Glutamatergic neuron (in vitro differentiated cells): ENCODE measurements at regions not wholly inside any gene's neighbourhood (a gene's known extent, or its start where the extent isn't known, plus 50 kb on each side); places are given as distances from the start of the nearest gene placed in this dataset.

Experiments
- DNase-seq: peaks from one replicate; pipeline ENCODE4 v3.0.0; 2022
- H3K27ac Mint-ChIP-seq: one replicate; pipeline ENCODE4 v1.8.0; 2020; ENCODE audit warnings: mild to moderate bottlenecking, mixed read lengths, inconsistent platforms; ENCODE audit not compliant: unreplicated experiment
- H3K27me3 Mint-ChIP-seq: one replicate; pipeline ENCODE4 v1.8.0; 2020; ENCODE audit warnings: mild to moderate bottlenecking, moderate library complexity, mixed read lengths, inconsistent platforms; ENCODE audit not compliant: unreplicated experiment
- H3K36me3 Mint-ChIP-seq: one replicate; pipeline ENCODE4 v1.8.0; 2020; ENCODE audit warnings: mild to moderate bottlenecking, mixed read lengths, inconsistent platforms; ENCODE audit not compliant: unreplicated experiment
- H3K4me1 Mint-ChIP-seq: one replicate; pipeline ENCODE4 v1.8.0; 2020; ENCODE audit warnings: mild to moderate bottlenecking, low read depth, mixed read lengths, inconsistent platforms; ENCODE audit not compliant: unreplicated experiment
- H3K4me3 Mint-ChIP-seq: one replicate; pipeline ENCODE4 v1.8.0; 2020; ENCODE audit warnings: mild to moderate bottlenecking, mixed read lengths, inconsistent platforms; ENCODE audit not compliant: unreplicated experiment
- H3K9me3 Mint-ChIP-seq: one replicate; pipeline ENCODE4 v1.8.0; 2020; ENCODE audit warnings: mild to moderate bottlenecking, moderate library complexity, mixed read lengths, inconsistent platforms; ENCODE audit not compliant: unreplicated experiment
- TF ChIP-seq, protein P1 (sequence below): fragments of 200-600 bp; sonication (generic); IDR thresholded peaks from one replicate; pipeline ENCODE4 v1.5.0; 2021; ENCODE audit not compliant: partially characterized antibody, unreplicated experiment

DNA sequence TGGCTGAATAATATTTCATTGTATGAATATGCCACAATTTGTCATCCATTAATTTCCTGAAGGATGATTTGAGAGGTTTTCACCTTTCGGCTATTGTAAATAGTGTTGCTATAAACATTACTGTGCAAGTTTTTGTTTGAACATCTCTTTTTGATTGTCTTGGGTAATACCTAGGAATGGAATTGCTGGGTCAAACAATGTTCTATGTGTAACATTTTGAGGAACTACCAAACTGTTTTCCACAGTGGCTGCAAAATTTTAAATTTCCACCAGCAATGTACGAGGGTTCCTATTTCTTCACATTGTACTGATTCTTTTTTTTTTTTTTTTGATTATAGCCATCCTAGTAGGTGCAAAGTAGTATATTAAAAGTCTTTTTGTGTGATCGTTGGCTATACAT, 63.8 kb upstream of the ANKH start:
- DNase-seq: no peak
- no peak overlapping the region for H3K27ac Mint-ChIP-seq
- H3K27me3 Mint-ChIP-seq: no peaks in the 10 kb centered on the region
- H3K4me1 Mint-ChIP-seq: no peaks in the 10 kb centered on the region
- H3K36me3 Mint-ChIP-seq: no peaks in the 10 kb centered on the region
- TF ChIP-seq, protein P1, sequence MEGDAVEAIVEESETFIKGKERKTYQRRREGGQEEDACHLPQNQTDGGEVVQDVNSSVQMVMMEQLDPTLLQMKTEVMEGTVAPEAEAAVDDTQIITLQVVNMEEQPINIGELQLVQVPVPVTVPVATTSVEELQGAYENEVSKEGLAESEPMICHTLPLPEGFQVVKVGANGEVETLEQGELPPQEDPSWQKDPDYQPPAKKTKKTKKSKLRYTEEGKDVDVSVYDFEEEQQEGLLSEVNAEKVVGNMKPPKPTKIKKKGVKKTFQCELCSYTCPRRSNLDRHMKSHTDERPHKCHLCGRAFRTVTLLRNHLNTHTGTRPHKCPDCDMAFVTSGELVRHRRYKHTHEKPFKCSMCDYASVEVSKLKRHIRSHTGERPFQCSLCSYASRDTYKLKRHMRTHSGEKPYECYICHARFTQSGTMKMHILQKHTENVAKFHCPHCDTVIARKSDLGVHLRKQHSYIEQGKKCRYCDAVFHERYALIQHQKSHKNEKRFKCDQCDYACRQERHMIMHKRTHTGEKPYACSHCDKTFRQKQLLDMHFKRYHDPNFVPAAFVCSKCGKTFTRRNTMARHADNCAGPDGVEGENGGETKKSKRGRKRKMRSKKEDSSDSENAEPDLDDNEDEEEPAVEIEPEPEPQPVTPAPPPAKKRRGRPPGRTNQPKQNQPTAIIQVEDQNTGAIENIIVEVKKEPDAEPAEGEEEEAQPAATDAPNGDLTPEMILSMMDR: no peak
- H3K9me3 Mint-ChIP-seq: no peaks in the 10 kb centered on the region
- no peak overlapping the region for H3K4me3 Mint-ChIP-seq

DNA sequence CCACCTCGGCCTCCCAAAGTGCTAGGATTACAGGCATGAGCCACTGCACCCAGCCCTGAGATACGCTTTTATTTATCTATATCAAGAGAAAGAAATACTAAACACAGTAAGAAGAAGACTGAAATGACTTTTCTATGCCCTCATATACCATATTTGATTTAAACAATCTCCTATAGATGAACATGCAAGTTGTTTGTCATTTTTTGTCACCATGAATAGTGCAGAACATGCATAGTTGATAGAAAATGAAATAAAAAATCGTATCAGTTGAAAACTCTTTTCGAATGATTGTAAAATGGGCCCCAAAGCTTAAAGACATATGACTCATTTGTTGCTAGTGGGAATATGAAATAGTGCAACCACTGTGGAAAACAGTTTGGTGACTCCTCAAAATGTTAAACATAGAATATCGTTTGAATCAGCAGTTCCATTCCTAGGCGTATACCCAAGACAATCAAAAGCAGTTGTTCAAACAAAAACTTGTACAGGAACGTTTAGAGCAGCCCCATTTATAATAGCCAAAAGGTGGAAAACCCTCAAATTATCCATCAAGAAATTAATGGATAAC, 61.4 kb upstream of the ANKH start:
- Mint-ChIP-seq H3K4me3 (no peak overlapping the region), H3K27ac (no peak overlapping the region), H3K27me3 (no peaks in the 10 kb centered on the region), H3K4me1 (no peaks in the 10 kb centered on the region), H3K36me3 (no peaks in the 10 kb centered on the region), H3K9me3 (no peaks in the 10 kb centered on the region)
- DNase-seq: no peak
- TF ChIP-seq, protein P1: no peak

DNA sequence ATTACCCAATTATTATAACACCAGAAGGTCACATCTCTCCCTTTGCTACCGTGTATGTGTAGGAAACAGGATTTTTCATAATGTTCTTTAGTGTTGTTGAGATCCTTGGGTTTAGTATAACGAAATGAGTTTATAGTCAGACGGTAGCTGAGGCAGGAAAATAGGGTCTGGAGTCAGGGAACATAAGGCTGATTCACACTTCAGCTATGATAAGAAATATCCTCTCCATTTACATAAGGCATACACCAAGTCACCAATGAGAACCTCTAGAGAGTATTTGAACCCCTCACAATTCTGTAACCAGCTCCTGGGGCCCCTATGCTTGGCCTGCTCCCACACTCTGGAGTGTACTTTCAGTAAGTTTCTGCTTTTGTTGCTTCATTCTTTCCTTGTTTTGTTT, 58.9 kb upstream of the ANKH start:
- Mint-ChIP-seq H3K27ac (no peak overlapping the region), H3K9me3 (no peaks in the 10 kb centered on the region), H3K4me1 (no peaks in the 10 kb centered on the region), H3K27me3 (no peaks in the 10 kb centered on the region), H3K4me3 (no peak overlapping the region), H3K36me3 (no peaks in the 10 kb centered on the region)
- TF ChIP-seq, protein P1: no peak
- no peak for DNase-seq

DNA sequence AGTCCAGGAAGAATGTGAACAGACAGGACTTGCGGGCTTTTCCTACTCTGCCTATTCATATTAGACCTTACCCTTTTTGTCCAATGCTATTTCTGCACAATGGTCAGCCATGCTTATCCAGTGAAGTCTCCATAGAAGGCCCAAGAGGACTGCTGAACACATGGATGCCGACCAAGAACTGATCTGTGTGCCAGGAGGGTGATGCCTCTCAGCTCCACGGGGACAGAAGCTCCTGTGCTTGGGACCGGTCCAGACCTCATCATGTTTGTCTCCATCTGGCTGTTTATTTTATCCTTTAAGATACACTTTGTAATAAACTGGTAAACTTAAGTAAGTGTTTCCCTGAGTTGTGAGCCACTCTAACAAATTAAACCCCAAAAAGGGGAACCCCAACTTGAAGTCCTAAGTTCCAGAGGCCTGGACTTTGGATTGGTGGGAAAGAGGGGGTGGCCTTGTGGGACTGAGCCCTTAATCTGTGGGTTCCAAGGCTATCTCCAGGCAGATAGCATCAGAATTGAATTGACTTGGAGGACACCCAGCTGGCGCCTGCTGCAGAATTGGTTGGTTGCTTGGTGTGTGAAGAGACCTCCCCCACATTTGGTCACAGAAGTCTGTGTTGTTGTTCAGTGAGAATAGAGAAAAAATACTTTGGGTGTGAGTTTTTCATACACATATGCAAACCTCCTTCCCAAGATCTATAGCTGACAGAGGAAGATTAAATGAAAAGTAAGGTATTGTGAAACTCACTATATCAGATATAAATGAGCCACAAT, 57.9 kb upstream of the ANKH start:
- H3K27me3 Mint-ChIP-seq: no peaks in the 10 kb centered on the region
- H3K4me1 Mint-ChIP-seq: no peaks in the 10 kb centered on the region
- TF ChIP-seq, protein P1: no peak
- no peak overlapping the region for H3K4me3 Mint-ChIP-seq
- H3K27ac Mint-ChIP-seq: no peak overlapping the region
- H3K9me3 Mint-ChIP-seq: no peaks in the 10 kb centered on the region
- DNase-seq: no peak
- H3K36me3 Mint-ChIP-seq: no peaks in the 10 kb centered on the region

DNA sequence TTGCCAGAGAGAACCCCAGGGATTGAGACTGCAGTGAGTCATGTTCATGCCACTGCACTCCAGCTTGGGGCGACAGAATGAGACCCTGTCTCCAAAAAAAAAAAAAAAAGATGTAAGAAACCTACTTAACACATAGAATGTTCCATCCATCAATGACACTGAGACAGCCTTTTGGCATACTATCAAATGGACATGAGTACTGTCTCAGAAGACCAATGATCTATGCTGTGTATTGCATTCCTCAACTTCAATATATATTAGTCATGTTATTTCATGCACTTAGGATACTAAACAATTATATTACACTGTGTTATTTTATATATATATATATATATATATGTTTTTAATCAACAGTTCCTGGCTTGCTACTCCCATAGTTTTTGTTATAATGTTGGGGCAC, 57.1 kb upstream of the ANKH start:
- Mint-ChIP-seq H3K27me3 (no peaks in the 10 kb centered on the region), H3K4me3 (no peak overlapping the region), H3K27ac (no peak overlapping the region), H3K36me3 (no peaks in the 10 kb centered on the region), H3K4me1 (no peaks in the 10 kb centered on the region), H3K9me3 (no peaks in the 10 kb centered on the region)
- TF ChIP-seq, protein P1: no peak
- DNase-seq: no peak
